Astrocyte (in vitro differentiated cells and primary cell): ENCODE measurements at regions not wholly inside any gene's neighbourhood (a gene's known extent, or its start where the extent isn't known, plus 50 kb on each side); places are given as distances from the start of the nearest gene placed in this dataset.

Experiments
- DNase-seq: peaks from one replicate; pipeline ENCODE4 v3.0.0-alpha.2; 2010; ENCODE audit warnings: low read depth
- FAIRE-seq: peaks from 2 replicates; lab custom pipeline; 2011; peaks lifted over from hg19 to GRCh38; lab: Jason Lieb, UNC
- H2AFZ ChIP-seq: 2 replicates; pipeline ENCODE4 v1.6.0; 2012; ENCODE audit warnings: low read depth, low read length, inconsistent platforms
- H3K27ac ChIP-seq: 2 replicates; pipeline ENCODE4 v1.5.1; 2011; ENCODE audit warnings: low read depth, low read length, inconsistent platforms
- H3K27me3 ChIP-seq: 2 replicates; pipeline ENCODE4 v1.6.0; 2011; ENCODE audit warnings: low read length, inconsistent platforms; ENCODE audit not compliant: insufficient read depth
- H3K36me3 ChIP-seq: 2 replicates; pipeline ENCODE4 v1.5.1; 2011; ENCODE audit warnings: low read length, inconsistent platforms; ENCODE audit not compliant: insufficient read depth
- H3K4me1 ChIP-seq: 2 replicates; pipeline ENCODE4 v1.5.1; 2011; ENCODE audit warnings: low read length, inconsistent platforms; ENCODE audit not compliant: insufficient read depth
- H3K4me2 ChIP-seq: 2 replicates; pipeline ENCODE4 v1.6.0; 2012; ENCODE audit warnings: low read length, inconsistent platforms
- H3K4me3 ChIP-seq: 2 replicates; pipeline ENCODE4 v1.5.1; 2011; ENCODE audit warnings: low read depth, mild to moderate bottlenecking, low read length, inconsistent platforms; ENCODE audit not compliant: insufficient read depth
- H3K79me2 ChIP-seq: 2 replicates; pipeline ENCODE4 v1.6.0; 2012; ENCODE audit warnings: mild to moderate bottlenecking, low read length, inconsistent platforms; ENCODE audit not compliant: insufficient read depth
- H3K9ac ChIP-seq: 2 replicates; pipeline ENCODE4 v1.6.0; 2012; ENCODE audit warnings: mild to moderate bottlenecking, low read length, inconsistent platforms
- H3K9me3 ChIP-seq: 2 replicates; pipeline ENCODE4 v1.5.1; 2012; ENCODE audit warnings: low read depth, mild to moderate bottlenecking, low read length, inconsistent platforms; ENCODE audit not compliant: insufficient read depth
- H4K20me1 ChIP-seq: 2 replicates; pipeline ENCODE4 v1.6.0; 2012; ENCODE audit warnings: low read length, inconsistent platforms; ENCODE audit not compliant: insufficient read depth
- H3K27ac Mint-ChIP-seq: one replicate; pipeline ENCODE4 v1.8.0; 2021; ENCODE audit warnings: mild to moderate bottlenecking, mixed read lengths; ENCODE audit not compliant: unreplicated experiment
- H3K27me3 Mint-ChIP-seq: one replicate; pipeline ENCODE4 v1.8.0; 2021; ENCODE audit warnings: low read depth, mixed read lengths; ENCODE audit not compliant: unreplicated experiment
- H3K36me3 Mint-ChIP-seq: one replicate; pipeline ENCODE4 v1.8.0; 2021; ENCODE audit warnings: low read depth, mixed read lengths; ENCODE audit not compliant: unreplicated experiment
- H3K4me1 Mint-ChIP-seq: one replicate; pipeline ENCODE4 v1.8.0; 2021; ENCODE audit warnings: low read depth, mixed read lengths; ENCODE audit not compliant: unreplicated experiment
- H3K4me3 Mint-ChIP-seq: one replicate; pipeline ENCODE4 v1.8.0; 2021; ENCODE audit warnings: mild to moderate bottlenecking, moderate library complexity, mixed read lengths; ENCODE audit not compliant: unreplicated experiment
- H3K9me3 Mint-ChIP-seq: one replicate; pipeline ENCODE4 v1.8.0; 2021; ENCODE audit warnings: mild to moderate bottlenecking, mixed read lengths; ENCODE audit not compliant: unreplicated experiment
- EZH2 ChIP-seq: IDR thresholded peaks from 2 replicates; pipeline ENCODE4 v1.6.1; 2012; ENCODE audit warnings: mild to moderate bottlenecking, low read length, inconsistent platforms; ENCODE audit not compliant: insufficient read depth
- TF ChIP-seq, protein P1 (sequence below): IDR thresholded peaks from 2 replicates; pipeline ENCODE4 v1.5.1; 2011; ENCODE audit warnings: low read depth, mild to moderate bottlenecking, inconsistent platforms, low read length, moderate library complexity; ENCODE audit not compliant: insufficient read depth

DNA sequence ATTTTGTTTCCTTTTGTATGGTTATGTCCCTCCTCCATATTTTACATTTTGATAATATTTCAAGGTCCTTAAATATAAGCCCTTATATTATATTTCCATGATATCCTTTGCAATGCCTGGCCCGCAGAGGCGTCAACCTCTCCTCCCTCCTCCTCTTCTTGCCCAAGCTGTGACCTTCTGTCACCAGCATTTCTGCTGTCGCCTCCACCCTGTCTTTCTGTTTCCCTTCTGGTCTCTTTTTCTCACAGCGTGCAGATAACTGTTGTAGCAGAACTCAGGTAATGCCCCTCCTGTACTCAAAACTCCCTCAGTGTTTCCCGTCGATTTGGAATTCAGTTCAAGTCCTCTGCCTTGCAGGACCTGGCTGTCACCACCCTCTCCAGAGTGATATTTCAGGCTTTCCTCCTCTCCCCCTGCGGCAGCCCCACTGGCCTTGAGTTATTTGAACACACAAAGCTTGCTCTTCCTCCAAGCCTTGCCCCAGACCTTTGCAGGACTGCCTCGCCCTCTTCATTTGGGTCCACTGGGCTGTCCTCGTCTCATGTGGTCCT is 709.3 kb downstream of the DCDC2C start:
- Histone ChIP-seq H4K20me1 (no peaks in the 10 kb centered on the region), H3K36me3 (no peaks in the 10 kb centered on the region), H3K79me2 (no peaks in the 10 kb centered on the region), H3K4me3 (no peak overlapping the region), H3K27me3 (no peaks in the 10 kb centered on the region), H3K4me1 (no peaks in the 10 kb centered on the region), H3K4me2 (no peak overlapping the region), H2AFZ (no peak overlapping the region), H3K27ac (no peak overlapping the region), H3K9ac (no peak overlapping the region), H3K9me3 (peaks cover 3% of the 10 kb centered on the region)
- DNase-seq (no peak), FAIRE-seq (no peak)
- Mint-ChIP-seq H3K9me3 (peaks cover 6% of the 10 kb centered on the region), H3K4me3 (no peak overlapping the region), H3K36me3 (no peaks in the 10 kb centered on the region), H3K27me3 (no peaks in the 10 kb centered on the region), H3K4me1 (no peaks in the 10 kb centered on the region), H3K27ac (no peak overlapping the region)
- TF ChIP-seq EZH2, result no peak
- TF ChIP-seq, protein P1, sequence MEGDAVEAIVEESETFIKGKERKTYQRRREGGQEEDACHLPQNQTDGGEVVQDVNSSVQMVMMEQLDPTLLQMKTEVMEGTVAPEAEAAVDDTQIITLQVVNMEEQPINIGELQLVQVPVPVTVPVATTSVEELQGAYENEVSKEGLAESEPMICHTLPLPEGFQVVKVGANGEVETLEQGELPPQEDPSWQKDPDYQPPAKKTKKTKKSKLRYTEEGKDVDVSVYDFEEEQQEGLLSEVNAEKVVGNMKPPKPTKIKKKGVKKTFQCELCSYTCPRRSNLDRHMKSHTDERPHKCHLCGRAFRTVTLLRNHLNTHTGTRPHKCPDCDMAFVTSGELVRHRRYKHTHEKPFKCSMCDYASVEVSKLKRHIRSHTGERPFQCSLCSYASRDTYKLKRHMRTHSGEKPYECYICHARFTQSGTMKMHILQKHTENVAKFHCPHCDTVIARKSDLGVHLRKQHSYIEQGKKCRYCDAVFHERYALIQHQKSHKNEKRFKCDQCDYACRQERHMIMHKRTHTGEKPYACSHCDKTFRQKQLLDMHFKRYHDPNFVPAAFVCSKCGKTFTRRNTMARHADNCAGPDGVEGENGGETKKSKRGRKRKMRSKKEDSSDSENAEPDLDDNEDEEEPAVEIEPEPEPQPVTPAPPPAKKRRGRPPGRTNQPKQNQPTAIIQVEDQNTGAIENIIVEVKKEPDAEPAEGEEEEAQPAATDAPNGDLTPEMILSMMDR, result no peak

DNA sequence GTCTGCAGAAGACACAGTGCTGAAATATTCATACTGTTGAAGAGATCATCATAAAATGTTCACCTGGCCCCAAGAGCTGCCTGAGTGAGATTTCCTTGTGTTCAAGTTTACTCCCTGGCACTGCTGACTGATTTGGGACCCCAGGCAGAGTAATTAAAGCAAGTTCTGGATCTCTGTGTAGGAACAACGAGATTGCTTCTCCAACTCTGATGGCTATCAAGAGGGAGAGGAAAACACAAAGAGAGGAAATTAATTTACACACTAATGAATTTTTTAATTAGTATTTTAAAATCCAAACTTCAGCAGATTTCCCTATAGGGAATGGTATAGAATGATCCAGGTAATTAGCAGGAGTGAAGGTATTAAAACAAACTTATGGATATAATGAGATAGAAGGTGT is 711.8 kb downstream of the DCDC2C start:
- Mint-ChIP-seq H3K9me3 (peaks cover under 1% of the 10 kb centered on the region), H3K27me3 (no peaks in the 10 kb centered on the region), H3K4me3 (no peak overlapping the region), H3K27ac (no peak overlapping the region), H3K4me1 (no peaks in the 10 kb centered on the region), H3K36me3 (no peaks in the 10 kb centered on the region)
- no peaks in the 10 kb centered on the region for H3K4me1 ChIP-seq
- no peaks in the 10 kb centered on the region for H4K20me1 ChIP-seq
- peaks cover 3% of the 10 kb centered on the region for H3K9me3 ChIP-seq
- FAIRE-seq, result no peak
- no peak overlapping the region for H3K4me3 ChIP-seq
- TF ChIP-seq, protein P1, result no peak
- H3K79me2 ChIP-seq, result no peaks in the 10 kb centered on the region
- no peaks in the 10 kb centered on the region for H3K27me3 ChIP-seq
- no peaks in the 10 kb centered on the region for H3K36me3 ChIP-seq
- H3K27ac ChIP-seq, result no peak overlapping the region
- H2AFZ ChIP-seq, result no peak overlapping the region
- DNase-seq, result no peak
- H3K9ac ChIP-seq, result no peak overlapping the region
- no peak overlapping the region for H3K4me2 ChIP-seq

DNA sequence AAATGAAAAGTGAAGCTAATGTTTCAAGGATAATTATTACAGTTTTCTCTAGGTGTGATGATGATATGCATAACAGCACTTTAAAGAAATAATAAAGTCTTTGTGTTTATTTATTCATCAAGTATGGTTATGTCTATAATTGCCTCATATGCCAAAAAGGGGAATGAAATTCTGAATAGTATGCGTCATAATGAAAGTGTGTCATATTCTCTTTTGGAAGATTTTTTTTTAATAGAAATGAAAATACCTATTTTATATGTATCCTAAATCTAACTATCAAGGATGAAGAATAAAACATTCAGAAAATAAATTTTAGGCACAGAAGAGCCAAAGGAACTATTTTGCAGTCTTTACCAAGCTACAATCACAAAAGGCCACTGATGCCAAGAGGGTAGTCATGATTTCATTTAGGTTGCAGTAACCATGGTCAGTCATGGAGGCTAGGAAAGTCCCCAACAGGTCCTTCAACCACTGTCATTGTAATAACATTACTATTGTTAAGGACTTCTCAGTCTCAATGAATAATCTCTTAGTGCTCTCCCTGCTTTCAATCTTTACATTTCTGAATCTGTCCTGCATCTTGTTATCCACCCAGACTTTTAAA is 712.5 kb downstream of the DCDC2C start:
- Histone ChIP-seq H2AFZ (no peak overlapping the region), H4K20me1 (no peaks in the 10 kb centered on the region), H3K36me3 (no peaks in the 10 kb centered on the region), H3K27ac (no peak overlapping the region), H3K9ac (no peak overlapping the region), H3K4me1 (no peaks in the 10 kb centered on the region), H3K79me2 (no peaks in the 10 kb centered on the region), H3K4me3 (no peak overlapping the region), H3K9me3 (peaks cover 3% of the 10 kb centered on the region), H3K27me3 (no peaks in the 10 kb centered on the region), H3K4me2 (no peak overlapping the region)
- DNase-seq (no peak), FAIRE-seq (no peak)
- H3K4me3 Mint-ChIP-seq, result no peak overlapping the region
- H3K27ac Mint-ChIP-seq, result no peak overlapping the region
- TF ChIP-seq, protein P1, result no peak
- TF ChIP-seq EZH2, result no peak
- no peaks in the 10 kb centered on the region for H3K4me1 Mint-ChIP-seq
- no peaks in the 10 kb centered on the region for H3K36me3 Mint-ChIP-seq
- H3K27me3 Mint-ChIP-seq, result no peaks in the 10 kb centered on the region
- H3K9me3 Mint-ChIP-seq, result no peaks in the 10 kb centered on the region
